Eye (tissue), 1 donor: ENCODE measurements at regions not wholly inside any gene's neighbourhood (a gene's known extent, or its start where the extent isn't known, plus 50 kb on each side); places are given as distances from the start of the nearest gene placed in this dataset.

ENCODE experiments used
- DNase-seq: peaks from one replicate; pipeline ENCODE4 v3.0.0-alpha.2; 2015

- DNase-seq = no peak
Observed at GRCh38 chr11:127925475-127925874, 661.9 kb downstream of the ETS1 start.

- DNase-seq = no peak
Observed at GRCh38 chr11:127919206-127920000, 668.0 kb downstream of the ETS1 start.

- DNase-seq = peak; percentile 46
Observed at GRCh38 chr11:127902382-127902781, 685.0 kb downstream of the ETS1 start.

- DNase-seq = no peak
Observed at GRCh38 chr11:127898422-127899365, 688.7 kb downstream of the ETS1 start.

GRCh38 chr11:127895776-127896175, 691.6 kb downstream of the ETS1 start:
- no peak for DNase-seq

GRCh38 chr11:127894316-127894715, 693.0 kb downstream of the ETS1 start:
- DNase-seq = no peak

GRCh38 chr11:127890030-127890615, 697.2 kb downstream of the ETS1 start:
- DNase-seq = no peak

- DNase-seq = no peak
Observed at GRCh38 chr11:127888386-127888785, 699.0 kb downstream of the ETS1 start.

- no peak for DNase-seq
Observed at GRCh38 chr11:127875131-127875530, 712.2 kb downstream of the ETS1 start.

- no peak for DNase-seq
Observed at GRCh38 chr11:127873478-127873877, 713.9 kb downstream of the ETS1 start.

- no peak for DNase-seq
Observed at GRCh38 chr11:127866109-127866508, 721.2 kb downstream of the ETS1 start.

GRCh38 chr11:127864861-127865260, 722.5 kb downstream of the ETS1 start:
- no peak for DNase-seq

GRCh38 chr11:127862406-127862805, 725.0 kb downstream of the ETS1 start:
- DNase-seq = no peak

- DNase-seq = no peak
Observed at GRCh38 chr11:127859941-127860354, 727.4 kb downstream of the ETS1 start.

GRCh38 chr11:127844876-127845275, 742.5 kb downstream of the ETS1 start:
- peak; percentile 63 for DNase-seq

- peak; percentile 89 for DNase-seq
Observed at GRCh38 chr11:127843483-127844396, 743.6 kb downstream of the ETS1 start.

GRCh38 chr11:127825183-127825582, 762.2 kb downstream of the ETS1 start:
- no peak for DNase-seq

GRCh38 chr11:127818625-127819024, 768.7 kb downstream of the ETS1 start:
- DNase-seq = no peak

- DNase-seq = no peak
Observed at GRCh38 chr11:127816962-127817361, 770.4 kb downstream of the ETS1 start.

GRCh38 chr11:127815331-127815730, 772.0 kb downstream of the ETS1 start:
- no peak for DNase-seq

- DNase-seq = no peak
Observed at GRCh38 chr11:127806501-127806900, 780.9 kb downstream of the ETS1 start.

- no peak for DNase-seq
Observed at GRCh38 chr11:127805771-127806170, 781.6 kb downstream of the ETS1 start.
